Stimulated activated CD4-positive, alpha-beta T cell treated with anti-CD3 and anti-CD28 coated beads, TNF-alpha, amount 100 ng/mL, for 1 hour (primary cell): ENCODE measurements at regions not wholly inside any gene's neighbourhood (a gene's known extent, or its start where the extent isn't known, plus 50 kb on each side); places are given as distances from the start of the nearest gene placed in this dataset.

Experiments
- DNase-seq, 3 donors: peaks; one replicate each; pipeline ENCODE4 v3.0.0-alpha.2; 2020; ENCODE audit warnings: low read depth in 3 of 3, low spot score in 1 of 3

DNA sequence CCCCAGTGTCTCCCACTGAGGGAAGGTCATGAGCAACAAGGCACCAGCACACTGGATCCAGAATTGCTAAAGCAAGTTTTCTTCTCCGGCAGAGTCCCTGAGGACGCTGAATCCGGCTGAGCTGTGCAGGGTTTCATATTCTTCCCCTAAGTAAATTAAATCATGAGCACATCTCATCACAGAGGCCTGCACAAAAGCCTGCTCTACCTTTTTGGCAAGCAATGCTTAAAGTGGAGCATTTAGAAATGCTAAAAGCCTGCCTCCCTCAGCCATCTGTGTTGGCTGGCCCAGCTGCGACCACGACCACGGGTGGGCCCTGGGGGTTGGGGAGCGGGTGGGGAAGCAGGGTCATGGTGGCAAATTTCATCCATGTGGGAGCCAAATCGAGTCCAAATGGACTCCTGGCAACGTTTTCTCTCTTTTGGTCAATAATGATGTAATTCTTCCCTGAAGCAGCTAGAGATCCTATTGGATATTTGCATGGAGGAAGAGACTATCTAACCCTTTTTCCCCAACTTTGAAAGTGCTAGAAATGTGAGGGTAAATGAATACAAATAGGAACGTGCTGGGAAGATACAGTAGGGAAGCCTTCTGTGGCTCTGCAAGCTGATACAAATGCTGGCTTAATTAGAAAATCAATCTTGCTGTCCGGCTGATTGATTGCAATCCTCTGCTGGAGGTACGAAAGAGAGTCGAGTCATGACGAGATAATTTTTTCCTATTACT, 532.8 kb upstream of the TBL1XR1 start:
- DNase-seq: no peak

DNA sequence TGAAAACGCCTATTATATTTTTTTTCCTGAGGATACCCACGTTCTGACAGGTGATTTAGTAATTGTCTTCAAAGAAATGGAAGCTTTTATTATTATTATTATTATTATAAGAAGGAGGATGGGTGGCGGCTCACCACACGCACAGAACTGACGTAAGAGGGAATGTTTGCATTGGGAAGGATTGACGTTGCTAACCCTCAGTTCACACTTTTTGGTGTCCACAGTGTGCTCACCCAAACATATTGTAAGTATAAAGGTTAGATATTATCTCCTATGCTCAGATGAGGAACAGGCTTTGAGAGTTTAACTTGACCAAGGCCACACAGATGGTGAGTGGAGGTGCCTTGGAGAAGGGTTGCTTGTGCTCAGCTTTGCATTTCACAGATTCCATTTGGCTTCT, 533.5 kb upstream of the TBL1XR1 start:
- no peak for DNase-seq

DNA sequence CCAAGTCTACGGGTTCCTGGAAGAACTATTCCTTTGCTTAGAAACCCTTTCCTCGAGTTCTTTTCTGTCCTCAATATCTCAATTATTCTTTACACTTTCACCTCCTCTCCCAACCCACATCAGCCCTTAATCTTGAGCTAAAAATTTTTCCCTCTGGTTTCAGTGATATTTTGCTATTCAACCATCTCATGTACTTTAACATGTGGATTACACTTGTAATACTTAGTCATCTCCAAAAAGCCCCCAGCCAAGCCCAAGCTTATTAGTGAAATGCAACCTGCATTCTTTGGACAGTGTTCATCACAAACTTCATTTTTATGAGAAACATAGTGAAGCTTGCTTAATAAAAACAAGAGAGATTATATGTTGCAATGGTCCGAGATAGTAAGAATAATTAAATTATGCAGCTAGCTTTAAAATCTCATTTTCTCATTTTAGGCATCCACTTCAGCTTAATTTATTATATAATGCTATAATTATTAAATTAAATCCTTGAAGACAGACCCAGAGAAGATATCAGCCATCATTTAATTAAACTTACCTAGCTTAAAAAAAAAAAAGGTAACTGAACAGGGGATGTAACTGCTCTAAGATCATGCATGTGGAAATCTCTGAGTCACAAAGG, 534.5 kb upstream of the TBL1XR1 start:
- DNase-seq: no peak

DNA sequence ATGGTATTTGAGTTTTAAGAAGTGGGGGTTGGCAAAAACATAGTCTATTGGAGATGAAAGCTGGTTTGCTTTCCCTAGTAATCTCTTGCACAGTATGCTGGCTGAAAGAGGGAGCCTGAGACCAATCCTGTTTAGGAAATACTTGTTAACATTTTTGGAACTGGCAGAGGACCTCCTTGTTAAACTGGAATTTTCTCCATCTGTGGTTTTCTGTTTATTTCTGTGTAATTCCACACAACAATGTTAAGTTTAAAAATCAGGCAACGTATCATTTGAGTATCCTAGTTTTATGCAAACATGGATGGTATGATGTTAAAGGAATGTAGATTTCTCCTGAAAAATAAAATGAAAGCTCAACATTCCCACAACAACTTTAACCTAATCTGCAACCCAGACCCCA, 536.0 kb upstream of the TBL1XR1 start:
- DNase-seq: no peak

DNA sequence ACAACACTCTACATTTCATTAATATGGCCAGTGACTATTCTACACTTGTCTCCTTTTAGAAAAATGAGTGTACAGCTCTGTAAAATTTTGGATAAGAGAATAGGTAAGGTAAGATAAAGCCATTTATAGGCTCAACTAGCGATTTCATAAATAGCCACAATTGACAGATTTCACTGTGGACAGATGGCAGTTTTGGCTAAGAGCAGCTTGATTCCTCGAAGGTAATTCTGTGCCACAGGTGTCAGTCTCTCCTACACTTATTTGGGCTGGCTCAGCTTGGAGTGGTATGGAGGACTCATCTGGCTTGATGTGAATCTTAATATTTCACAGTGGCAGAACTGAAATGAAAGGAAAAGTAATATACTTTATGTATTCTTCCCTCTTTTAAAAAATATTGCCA, 536.7 kb upstream of the TBL1XR1 start:
- DNase-seq: no peak

DNA sequence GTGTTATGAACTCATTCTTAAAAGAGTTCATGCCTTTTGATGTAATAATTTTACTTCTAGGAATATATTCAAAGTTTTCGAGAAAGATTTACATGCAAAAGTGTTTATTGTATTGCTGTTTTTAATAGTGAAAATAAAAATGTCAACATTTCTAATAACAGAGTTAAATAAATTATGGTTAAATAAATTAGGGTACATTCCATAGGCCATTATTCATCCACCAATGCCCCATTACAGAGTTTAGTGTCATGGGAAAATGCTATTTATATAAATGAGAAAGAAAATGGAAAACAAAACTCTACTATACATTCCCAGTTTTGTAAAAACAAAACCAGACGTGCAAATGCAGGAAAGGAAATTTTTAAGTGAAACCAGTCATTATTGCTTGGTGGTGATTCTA, 538.1 kb upstream of the TBL1XR1 start:
- DNase-seq: no peak

DNA sequence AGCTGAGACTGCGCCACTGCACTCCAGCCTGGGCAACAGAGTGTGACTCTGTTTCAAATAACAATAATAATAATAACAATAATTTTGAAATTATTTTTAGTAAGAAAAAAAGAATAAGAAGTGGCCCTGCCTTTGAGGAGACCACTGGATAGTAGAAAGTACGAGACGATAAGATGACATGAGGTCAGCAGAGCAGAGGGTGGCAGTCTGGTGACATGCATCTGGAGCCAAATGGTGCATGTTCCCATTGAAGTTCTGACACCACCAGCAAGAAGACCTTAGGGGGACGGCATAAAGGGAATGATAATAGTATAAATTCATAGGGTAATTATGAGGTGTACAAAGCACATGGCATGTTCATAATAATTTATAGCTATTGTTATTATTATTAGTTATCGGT, 542.2 kb upstream of the TBL1XR1 start:
- DNase-seq: no peak

DNA sequence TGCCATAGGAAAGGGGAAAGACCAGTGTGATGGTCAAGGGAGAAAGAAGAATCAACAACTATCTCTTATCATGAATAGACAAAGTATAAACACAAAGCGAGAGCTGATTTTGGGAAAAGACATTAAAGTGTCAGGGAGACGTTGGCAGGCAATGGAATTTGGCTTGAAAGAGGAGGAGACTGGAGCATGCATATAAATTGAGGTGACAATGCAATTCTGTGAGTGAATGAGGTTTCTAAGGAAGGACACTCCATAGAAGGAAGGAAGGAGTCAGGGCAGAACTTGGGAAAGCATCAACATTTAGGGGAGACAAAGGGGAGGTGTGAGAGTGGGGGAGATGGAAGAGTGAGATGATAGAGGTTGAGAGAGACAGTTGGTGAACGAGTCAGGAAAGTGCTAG, 543.0 kb upstream of the TBL1XR1 start:
- no peak for DNase-seq

DNA sequence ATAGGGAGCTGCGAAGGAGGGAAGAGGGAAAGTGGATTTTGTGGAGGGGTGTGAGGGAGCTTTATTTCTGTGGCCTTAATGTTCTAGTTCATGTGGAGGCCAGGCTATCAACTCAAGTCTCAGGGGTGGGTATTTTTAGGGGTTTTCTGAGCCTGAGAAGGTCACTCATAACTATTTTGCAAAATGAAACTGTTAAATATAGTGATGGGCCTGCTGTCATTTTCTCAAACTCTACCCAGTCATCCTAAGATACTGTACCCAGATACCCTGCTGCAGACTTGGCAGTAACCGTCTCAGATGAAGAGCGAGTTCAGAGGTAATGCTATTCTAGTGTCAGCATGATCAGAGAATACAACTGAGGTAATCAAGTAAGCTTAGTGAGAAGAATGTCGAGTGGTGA, 545.0 kb upstream of the TBL1XR1 start:
- DNase-seq: no peak

DNA sequence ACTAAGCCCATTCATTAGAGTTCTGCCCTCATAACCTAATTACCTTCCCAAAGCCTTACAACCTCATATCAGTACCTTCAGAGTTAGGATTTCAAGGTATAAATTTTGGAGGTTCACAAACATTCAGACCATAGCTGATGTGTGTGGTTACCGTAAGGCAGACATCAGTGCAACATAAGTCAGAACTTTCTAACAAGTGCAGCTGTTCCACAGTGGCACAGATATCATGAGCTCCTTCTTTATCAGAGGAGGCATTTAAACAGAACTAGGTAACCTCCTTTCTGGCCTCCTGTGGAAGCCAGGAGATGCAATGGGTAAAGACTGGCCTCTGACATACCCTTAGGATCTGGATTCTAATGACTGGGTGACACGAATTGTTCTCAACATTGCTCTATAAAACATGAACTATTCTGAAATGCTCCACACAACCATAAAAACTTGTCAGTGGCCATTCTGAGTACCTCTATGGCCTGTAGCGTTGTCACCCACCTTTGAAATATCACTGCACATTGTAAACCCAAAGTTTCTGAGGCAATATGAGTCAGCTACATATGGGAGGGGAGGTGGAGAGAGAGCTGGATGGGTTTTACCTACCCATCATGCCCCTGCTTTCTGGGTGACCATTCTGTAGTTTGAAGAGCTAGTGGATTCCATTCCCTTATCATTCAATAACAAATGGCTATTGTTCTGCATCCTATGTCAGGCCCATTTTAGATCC, 546.0 kb upstream of the TBL1XR1 start:
- DNase-seq: no peak

DNA sequence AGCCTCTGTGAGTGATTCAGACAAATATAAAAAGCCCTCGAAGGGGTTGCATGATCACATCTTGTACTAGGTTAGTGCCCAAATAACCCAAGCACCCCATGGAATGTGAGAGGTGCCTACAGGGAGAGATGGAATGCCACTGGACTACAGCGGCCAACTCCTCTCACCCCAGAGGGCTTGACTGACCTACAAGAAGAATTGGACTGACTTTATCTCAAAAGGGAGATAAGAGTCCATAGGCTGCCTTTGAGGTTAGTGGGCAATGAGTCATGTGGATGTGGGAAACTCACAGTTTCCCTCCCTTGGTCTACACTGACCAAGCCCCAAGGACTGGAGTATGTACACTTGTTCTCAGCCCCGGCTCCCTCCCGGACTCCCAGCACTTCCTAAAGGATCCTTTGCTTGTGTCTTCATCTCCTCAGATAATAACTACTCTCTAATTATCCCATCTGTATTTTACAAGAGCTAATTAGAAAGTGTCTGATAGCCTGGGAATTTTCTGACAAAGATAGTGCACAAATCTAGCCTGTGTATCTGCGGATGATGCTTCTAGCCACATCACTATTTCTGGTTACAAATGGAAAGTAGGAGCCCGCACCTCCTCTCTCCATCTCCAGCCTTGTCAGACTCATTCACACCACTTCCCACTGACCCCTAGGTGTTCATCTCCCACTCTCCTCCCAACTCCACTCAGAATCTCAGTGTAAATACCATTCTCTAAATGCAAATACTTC, 547.8 kb upstream of the TBL1XR1 start:
- DNase-seq: no peak

DNA sequence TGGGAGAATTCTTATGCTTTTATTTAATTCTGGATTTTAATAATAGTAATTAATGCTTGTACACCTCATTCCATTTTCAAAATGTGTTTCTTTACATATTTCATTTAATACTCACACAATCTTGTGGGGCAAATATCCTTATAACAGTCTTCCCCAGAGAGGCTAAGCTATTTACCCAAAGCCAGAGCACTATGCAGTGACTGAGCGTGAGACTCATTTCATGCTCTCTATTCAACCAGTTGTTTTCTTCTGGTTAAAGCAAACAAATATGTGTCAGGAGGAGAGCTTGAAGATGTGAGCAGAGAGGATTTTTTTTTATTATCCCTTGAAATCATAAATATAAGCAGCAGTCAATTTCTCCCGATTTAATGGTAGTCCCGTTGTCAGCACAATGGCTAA, 548.3 kb upstream of the TBL1XR1 start:
- no peak for DNase-seq

DNA sequence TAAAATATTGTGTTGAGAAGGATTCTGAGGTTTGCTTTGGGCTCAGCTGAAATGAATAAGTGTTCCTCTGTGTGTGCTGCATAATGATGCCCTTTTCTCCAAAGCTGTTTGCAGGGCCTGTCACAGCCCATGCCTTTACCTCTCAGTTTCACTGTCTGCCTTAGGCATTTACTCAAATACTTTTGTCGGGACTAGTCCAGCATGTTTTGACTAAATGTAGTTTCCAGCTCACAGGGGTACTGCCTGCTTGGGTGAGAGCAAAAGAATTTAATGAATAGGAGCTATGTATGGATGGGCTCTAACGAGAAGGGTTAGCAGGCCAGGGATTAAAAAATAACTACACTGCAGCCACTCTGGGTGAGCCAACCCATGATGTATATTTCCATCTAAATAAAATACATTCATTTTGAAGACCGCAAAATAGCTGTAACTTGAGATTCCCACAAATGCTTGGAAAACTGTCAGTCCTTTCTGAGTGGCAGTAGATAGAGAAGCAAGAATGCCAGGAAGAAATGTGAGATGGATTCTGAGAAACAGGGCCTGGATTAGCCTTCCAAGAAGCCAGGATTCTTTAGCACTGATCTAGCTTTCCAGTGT, 549.2 kb upstream of the TBL1XR1 start:
- DNase-seq: no peak

DNA sequence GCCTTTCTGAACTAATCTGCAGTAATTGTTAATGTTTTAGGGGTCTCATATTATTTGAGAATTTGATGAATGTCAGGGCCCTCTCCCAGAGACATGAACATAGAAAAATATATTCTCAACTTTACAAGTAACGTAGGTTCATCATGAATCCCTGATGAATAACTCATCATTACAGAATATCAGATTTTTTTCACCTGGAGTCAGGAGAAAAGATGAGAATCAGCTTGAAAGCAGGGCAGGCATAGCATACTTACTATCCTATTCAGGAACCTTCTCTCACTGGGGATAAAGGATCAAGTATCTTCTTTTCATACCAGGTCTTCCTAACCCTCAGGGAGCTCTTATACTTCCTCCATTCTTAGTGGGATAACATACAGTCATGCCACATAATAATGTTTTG, 552.6 kb upstream of the TBL1XR1 start:
- no peak for DNase-seq

DNA sequence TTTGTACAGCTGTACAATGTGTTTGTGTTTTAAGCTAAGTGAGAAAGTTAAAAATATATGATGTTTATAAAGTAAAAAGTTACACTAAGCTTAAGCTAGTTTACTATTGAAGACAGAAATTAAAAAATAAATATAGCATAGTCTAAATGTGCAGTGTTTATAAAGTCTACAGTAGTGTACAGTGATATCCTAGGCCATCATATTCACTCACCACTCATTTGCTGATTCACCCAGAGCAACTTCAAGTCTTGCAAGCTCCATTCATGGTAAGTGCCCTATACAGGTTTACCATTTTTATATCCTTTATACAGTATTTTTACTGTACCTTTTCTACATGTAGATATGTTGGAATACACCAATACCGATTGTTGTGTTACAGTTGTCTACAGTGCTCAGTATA, 553.2 kb upstream of the TBL1XR1 start:
- DNase-seq: no peak

DNA sequence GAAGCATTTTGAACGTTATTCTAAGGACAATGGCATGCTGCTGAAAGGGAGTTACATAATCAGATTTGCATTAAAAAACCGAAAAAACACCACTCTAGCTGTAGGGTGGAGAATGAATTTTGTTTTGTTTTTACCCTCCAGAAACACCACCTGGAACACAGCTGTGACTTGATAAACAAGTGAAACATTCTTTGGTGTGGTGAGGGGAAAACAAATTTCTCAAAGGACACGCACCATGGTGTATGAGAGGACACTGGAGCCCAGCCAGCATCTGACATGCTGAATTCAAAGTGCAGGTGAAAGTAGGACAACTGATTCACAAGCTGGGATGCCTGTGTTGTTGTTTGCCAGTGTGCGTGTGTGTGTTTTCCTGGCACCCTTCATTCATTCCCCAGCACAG, 554.5 kb upstream of the TBL1XR1 start:
- DNase-seq: no peak

DNA sequence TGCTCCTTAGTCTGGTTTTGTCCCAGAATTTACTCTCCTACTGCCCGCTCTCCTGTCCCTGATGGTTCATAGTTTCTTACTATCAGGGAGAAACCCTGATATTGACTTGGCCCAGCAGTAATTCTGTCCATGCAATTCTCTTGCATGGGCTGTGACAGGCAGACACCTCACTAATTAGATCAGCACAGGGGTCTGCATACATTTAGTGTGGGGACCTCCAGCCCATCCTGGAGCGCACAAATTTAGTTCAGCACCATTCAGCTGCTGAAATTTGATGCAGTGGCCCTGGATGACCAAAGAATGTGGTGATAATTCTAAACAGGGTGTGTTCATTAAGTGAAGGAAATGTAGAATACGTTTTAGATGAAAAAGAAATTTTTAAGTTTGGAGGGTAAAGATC, 555.5 kb upstream of the TBL1XR1 start:
- no peak for DNase-seq

DNA sequence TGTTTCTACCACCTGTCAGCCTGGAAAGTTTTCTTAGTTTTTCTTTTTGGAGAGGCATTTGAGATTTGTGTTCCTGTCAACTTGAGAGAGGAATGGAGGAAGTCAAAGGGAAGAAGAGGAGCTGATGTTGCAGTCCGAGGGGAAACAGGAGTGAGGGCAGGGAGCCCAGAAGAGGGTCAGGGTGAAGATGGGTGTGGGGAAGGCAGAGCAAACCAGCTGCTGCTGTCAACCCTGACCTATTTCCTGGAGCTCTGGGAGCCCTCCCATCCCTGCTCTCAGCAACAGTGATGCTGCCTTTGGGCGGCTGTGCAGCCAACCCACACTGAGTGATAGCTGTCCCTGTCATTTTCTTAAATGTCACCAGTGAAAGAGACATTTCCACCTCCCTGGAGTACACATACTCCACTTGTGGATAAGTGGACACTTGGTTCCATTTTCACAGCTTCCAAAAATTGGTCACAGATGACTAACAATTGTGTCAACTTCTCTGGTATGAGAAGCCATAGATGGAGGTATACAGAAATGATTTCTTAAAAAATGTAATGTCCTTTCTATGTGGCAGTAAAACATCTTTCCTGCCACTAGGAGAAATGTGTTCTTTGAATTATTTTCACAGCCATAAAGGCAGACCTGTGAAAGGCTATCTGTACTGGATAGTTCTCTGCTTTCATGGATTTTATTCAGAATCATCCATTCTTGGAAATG, 556.3 kb upstream of the TBL1XR1 start:
- no peak for DNase-seq

DNA sequence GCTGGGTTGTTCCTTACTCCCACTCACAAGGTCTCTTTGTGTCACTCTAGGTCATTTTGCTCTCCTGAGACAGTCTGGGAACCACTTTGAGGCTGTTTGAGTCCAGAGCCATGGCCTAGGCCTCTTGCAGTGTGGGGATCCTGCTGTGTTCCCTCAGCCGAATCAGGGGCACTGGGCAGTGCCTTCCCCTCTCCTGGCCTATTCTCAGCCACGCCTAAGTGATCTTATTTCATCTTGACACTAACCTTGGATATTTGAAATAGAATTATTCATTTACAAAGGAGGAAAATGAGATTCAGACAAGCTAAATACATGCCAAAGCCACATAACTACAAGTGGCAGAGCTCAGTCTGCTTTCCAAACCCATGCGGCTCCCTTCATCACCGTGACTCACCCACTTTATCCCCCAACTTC, 557.2 kb upstream of the TBL1XR1 start:
- DNase-seq: no peak

DNA sequence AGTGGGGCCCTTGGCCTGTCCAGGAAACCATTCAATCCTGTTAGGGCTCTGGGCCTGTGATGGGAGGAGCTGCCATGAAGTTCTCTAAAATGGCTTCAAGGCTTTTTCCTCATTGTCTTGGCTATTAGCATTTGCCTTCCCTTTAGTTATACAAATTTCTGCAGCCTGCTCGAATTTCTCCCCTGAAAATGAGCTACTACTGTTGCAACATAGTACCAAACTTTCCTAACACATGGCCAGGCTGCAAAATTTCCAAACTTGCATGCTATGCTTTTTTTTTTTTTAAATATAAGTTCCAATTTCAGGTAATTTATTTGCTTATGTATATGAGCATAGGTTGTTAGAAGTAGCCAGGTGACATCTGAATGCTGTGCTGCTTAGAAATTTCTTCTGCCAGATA, 560.8 kb upstream of the TBL1XR1 start:
- DNase-seq: no peak

DNA sequence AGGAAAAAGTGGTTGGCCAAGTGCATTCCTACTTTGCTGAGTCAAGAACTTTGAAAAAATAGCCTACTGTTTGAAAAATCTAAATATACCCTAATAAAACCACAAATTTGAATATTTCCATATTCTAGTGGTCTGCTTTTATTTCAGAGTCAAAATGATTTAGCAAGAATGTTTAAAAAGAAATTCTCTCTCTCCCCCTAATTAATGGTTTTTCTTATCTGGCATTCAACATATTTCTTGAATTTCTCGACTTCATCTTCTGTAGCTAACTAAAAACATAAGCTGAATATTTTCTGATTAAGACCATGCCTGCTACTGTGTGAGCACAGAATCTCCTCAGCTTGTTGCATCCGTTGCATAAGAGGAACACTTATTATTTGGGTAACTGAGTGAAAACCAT, 563.5 kb upstream of the TBL1XR1 start:
- no peak for DNase-seq
